A549 (cell line): ENCODE measurements at regions not wholly inside any gene's neighbourhood (a gene's known extent, or its start where the extent isn't known, plus 50 kb on each side); places are given as distances from the start of the nearest gene placed in this dataset.

Experiments used
- BHLHE40 ChIP-seq: IDR thresholded peaks from 2 replicates; pipeline ENCODE4 v1.6.1; 2012; ENCODE audit warnings: low read depth, low read length, inconsistent platforms
- FOSB ChIP-seq: fragments of 250-450 bp; sonication (Bioruptor Pico); IDR thresholded peaks from 2 replicates; pipeline ENCODE4 v1.5.0; 2020; ENCODE audit warnings: mild to moderate bottlenecking, moderate library complexity
- HOXA7 ChIP-seq: fragments of 250-450 bp; sonication (Bioruptor Pico); IDR thresholded peaks from 2 replicates; pipeline ENCODE4 v1.5.0; 2020; ENCODE audit warnings: mild to moderate bottlenecking, moderate library complexity
- MAZ ChIP-seq: fragments of 150-350 bp; IDR thresholded peaks from 2 replicates; pipeline ENCODE4 v1.6.1; 2014; ENCODE audit warnings: antibody characterized with exemption, low read depth, low read length, borderline replicate concordance
- MYC ChIP-seq: IDR thresholded peaks from 2 replicates; pipeline ENCODE4 v1.6.1; 2012; ENCODE audit warnings: mild to moderate bottlenecking, inconsistent platforms, low read length, improper control_type of control experiment, borderline replicate concordance
- NFE2L2 ChIP-seq: fragments of 150-350 bp; conservative IDR thresholded peaks from 2 replicates; pipeline ENCODE4 v1.6.1; 2014; ENCODE audit warnings: low read length
- POLR2AphosphoS2 ChIP-seq: conservative IDR thresholded peaks from 2 replicates; pipeline ENCODE4 v1.6.1; 2012; ENCODE audit warnings: low read length, improper control_type of control experiment, inconsistent platforms
- TF ChIP-seq, protein P1 (sequence below): fragments of >200 bp; sonication (Bioruptor Twin); formaldehyde crosslinking; IDR thresholded peaks from 3 replicates; pipeline ENCODE4 v1.5.1; 2016
- TF ChIP-seq, protein P2 (sequence below): fragments of 200-600 bp; sonication (generic); IDR thresholded peaks from 2 replicates; pipeline ENCODE4 v1.6.1; 2016; ENCODE audit warnings: antibody characterized with exemption, mild to moderate bottlenecking, moderate library complexity
- TF ChIP-seq, protein P3 (sequence below): fragments of 250-450 bp; sonication (Bioruptor Pico); IDR thresholded peaks from 2 replicates; pipeline ENCODE4 v1.5.0; 2021; ENCODE audit warnings: mild to moderate bottlenecking, moderate library complexity, borderline replicate concordance

DNA sequence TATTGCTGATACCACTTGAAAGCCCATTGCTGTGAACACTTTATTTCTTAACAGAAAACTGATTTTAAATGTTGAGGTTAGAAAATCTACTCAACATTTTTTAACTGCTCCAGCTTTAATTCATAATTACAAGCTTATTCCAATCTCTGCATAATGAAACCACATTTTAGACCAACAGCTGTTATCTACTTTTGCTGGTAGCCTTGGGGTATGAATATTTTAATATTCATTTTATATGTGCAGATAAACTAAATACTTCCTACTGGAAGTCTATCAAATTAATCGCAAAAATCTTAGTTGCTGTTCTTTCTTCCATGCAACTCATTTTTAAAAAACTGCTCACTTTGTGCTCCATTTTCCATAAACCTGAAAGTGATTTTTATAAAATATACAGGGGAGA is 189.3 kb upstream of the SLC35B3 start:
- TF ChIP-seq, protein P1, sequence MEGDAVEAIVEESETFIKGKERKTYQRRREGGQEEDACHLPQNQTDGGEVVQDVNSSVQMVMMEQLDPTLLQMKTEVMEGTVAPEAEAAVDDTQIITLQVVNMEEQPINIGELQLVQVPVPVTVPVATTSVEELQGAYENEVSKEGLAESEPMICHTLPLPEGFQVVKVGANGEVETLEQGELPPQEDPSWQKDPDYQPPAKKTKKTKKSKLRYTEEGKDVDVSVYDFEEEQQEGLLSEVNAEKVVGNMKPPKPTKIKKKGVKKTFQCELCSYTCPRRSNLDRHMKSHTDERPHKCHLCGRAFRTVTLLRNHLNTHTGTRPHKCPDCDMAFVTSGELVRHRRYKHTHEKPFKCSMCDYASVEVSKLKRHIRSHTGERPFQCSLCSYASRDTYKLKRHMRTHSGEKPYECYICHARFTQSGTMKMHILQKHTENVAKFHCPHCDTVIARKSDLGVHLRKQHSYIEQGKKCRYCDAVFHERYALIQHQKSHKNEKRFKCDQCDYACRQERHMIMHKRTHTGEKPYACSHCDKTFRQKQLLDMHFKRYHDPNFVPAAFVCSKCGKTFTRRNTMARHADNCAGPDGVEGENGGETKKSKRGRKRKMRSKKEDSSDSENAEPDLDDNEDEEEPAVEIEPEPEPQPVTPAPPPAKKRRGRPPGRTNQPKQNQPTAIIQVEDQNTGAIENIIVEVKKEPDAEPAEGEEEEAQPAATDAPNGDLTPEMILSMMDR: no peak
- TF ChIP-seq MYC (no peak), BHLHE40 (no peak), POLR2AphosphoS2 (no peak), HOXA7 (no peak), NFE2L2 (no peak), MAZ (no peak), FOSB (no peak)
- TF ChIP-seq, protein P2, sequence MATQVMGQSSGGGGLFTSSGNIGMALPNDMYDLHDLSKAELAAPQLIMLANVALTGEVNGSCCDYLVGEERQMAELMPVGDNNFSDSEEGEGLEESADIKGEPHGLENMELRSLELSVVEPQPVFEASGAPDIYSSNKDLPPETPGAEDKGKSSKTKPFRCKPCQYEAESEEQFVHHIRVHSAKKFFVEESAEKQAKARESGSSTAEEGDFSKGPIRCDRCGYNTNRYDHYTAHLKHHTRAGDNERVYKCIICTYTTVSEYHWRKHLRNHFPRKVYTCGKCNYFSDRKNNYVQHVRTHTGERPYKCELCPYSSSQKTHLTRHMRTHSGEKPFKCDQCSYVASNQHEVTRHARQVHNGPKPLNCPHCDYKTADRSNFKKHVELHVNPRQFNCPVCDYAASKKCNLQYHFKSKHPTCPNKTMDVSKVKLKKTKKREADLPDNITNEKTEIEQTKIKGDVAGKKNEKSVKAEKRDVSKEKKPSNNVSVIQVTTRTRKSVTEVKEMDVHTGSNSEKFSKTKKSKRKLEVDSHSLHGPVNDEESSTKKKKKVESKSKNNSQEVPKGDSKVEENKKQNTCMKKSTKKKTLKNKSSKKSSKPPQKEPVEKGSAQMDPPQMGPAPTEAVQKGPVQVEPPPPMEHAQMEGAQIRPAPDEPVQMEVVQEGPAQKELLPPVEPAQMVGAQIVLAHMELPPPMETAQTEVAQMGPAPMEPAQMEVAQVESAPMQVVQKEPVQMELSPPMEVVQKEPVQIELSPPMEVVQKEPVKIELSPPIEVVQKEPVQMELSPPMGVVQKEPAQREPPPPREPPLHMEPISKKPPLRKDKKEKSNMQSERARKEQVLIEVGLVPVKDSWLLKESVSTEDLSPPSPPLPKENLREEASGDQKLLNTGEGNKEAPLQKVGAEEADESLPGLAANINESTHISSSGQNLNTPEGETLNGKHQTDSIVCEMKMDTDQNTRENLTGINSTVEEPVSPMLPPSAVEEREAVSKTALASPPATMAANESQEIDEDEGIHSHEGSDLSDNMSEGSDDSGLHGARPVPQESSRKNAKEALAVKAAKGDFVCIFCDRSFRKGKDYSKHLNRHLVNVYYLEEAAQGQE: no peak
- TF ChIP-seq, protein P3, sequence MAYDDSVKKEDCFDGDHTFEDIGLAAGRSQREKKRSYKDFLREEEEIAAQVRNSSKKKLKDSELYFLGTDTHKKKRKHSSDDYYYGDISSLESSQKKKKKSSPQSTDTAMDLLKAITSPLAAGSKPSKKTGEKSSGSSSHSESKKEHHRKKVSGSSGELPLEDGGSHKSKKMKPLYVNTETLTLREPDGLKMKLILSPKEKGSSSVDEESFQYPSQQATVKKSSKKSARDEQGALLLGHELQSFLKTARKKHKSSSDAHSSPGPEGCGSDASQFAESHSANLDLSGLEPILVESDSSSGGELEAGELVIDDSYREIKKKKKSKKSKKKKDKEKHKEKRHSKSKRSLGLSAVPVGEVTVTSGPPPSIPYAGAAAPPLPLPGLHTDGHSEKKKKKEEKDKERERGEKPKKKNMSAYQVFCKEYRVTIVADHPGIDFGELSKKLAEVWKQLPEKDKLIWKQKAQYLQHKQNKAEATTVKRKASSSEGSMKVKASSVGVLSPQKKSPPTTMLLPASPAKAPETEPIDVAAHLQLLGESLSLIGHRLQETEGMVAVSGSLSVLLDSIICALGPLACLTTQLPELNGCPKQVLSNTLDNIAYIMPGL (CRISPR knock-in tag): no peak
